ENCODE measurements at regions not wholly inside any gene's neighbourhood (a gene's known extent, or its start where the extent isn't known, plus 50 kb on each side); places are given as distances from the start of the nearest gene placed in this dataset.

GRCh38 chr5:126099077-126099476 lies 324.1 kb upstream of the GRAMD2B start:
- no peak for DNase-seq (ENCODE audit: extremely low read depth, low read depth)
- no peak overlapping the region for H3K4me3 ChIP-seq (replicated peaks; ENCODE audit: low read depth, low read length)
- TF ChIP-seq CTCF (IDR thresholded peaks at IDR 0.05; ENCODE audit: low read depth, low read length, missing control alignments), result no peak

GRCh38 chr5:126100767-126101166 lies 322.4 kb upstream of the GRAMD2B start:
- DNase-seq (ENCODE audit: extremely low read depth, low read depth), result no peak
- H3K4me3 ChIP-seq (replicated peaks; ENCODE audit: low read depth, low read length), result no peak overlapping the region
- peak; percentile 47 for TF ChIP-seq CTCF (IDR thresholded peaks at IDR 0.05; ENCODE audit: low read depth, low read length, missing control alignments)

GRCh38 chr5:126101901-126102300 lies 321.3 kb upstream of the GRAMD2B start:
- H3K4me3 ChIP-seq (replicated peaks; ENCODE audit: low read depth, low read length), result no peak overlapping the region
- DNase-seq (ENCODE audit: extremely low read depth, low read depth), result no peak
- no peak for TF ChIP-seq CTCF (IDR thresholded peaks at IDR 0.05; ENCODE audit: low read depth, low read length, missing control alignments)

- no peak for DNase-seq (ENCODE audit: extremely low read depth, low read depth)
- H3K4me3 ChIP-seq (replicated peaks; ENCODE audit: low read depth, low read length), result no peak overlapping the region
- no peak for TF ChIP-seq CTCF (IDR thresholded peaks at IDR 0.05; ENCODE audit: low read depth, low read length, missing control alignments)
Observed at GRCh38 chr5:126103050-126103449, 320.2 kb upstream of the GRAMD2B start.

GRCh38 chr5:126103868-126104267 lies 319.3 kb upstream of the GRAMD2B start:
- DNase-seq (ENCODE audit: extremely low read depth, low read depth), result no peak
- no peak for TF ChIP-seq CTCF (IDR thresholded peaks at IDR 0.05; ENCODE audit: low read depth, low read length, missing control alignments)
- H3K4me3 ChIP-seq (replicated peaks; ENCODE audit: low read depth, low read length), result no peak overlapping the region

GRCh38 chr5:126104341-126104740 lies 318.9 kb upstream of the GRAMD2B start:
- no peak overlapping the region for H3K4me3 ChIP-seq (replicated peaks; ENCODE audit: low read depth, low read length)
- TF ChIP-seq CTCF (IDR thresholded peaks at IDR 0.05; ENCODE audit: low read depth, low read length, missing control alignments), result no peak
- DNase-seq (ENCODE audit: extremely low read depth, low read depth), result no peak

- no peak overlapping the region for H3K4me3 ChIP-seq (replicated peaks; ENCODE audit: low read depth, low read length)
- DNase-seq (ENCODE audit: extremely low read depth, low read depth), result no peak
- no peak for TF ChIP-seq CTCF (IDR thresholded peaks at IDR 0.05; ENCODE audit: low read depth, low read length, missing control alignments)
Observed at GRCh38 chr5:126104951-126105350, 318.3 kb upstream of the GRAMD2B start.
